ENCODE measurements at regions not wholly inside any gene's neighbourhood (a gene's known extent, or its start where the extent isn't known, plus 50 kb on each side); places are given as distances from the start of the nearest gene placed in this dataset.
"Not testable (repeated sequence)": the region's sequence is repeated elsewhere in the genome, so short reads cannot be mapped to it uniquely, and the experiment has no call there.

- Mint-ChIP-seq H3K27ac (no peak overlapping the region), H3K36me3 (no peaks in the 10 kb centered on the region), H3K27me3 (ENCODE audit: low read depth in 3 of 3) (no peaks in the 10 kb centered on the region), H3K4me1 (no peaks in the 10 kb centered on the region), H3K9me3 (peaks cover 3 to 20% (median 7%) of the 10 kb centered on the region in 7 donors), H3K4me3 (no peak overlapping the region)
- DNase-seq: no peak
- no peaks in the 10 kb centered on the region for H3K27me3 ChIP-seq (ENCODE audit: control insufficient read depth in 2 of 2, insufficient read depth in 2 of 2, low read length in 2 of 2)
- intact Hi-C loops (cut with micrococcal nuclease): no loop called here
- H3K4me3 ChIP-seq (replicated peaks in 1 of 3; ENCODE audit: low read depth in 2 of 3, low read length in 3 of 3): no peak overlapping the region
- peaks cover 16 to 18% of the 10 kb centered on the region in 2 donors for H3K9me3 ChIP-seq (replicated peaks in 1 of 2; ENCODE audit: control insufficient read depth in 1 of 2, insufficient read depth in 1 of 2, low read length in 2 of 2)
- H3K36me3 ChIP-seq (replicated peaks in 1 of 2; ENCODE audit: control insufficient read depth in 1 of 2, insufficient read depth in 2 of 2, low read length in 2 of 2): no peaks in the 10 kb centered on the region
- no peak overlapping the region for H3K9ac ChIP-seq (ENCODE audit: insufficient read depth, low read length, poor library complexity, severe bottlenecking)
- no peak overlapping the region for H2AFZ ChIP-seq (ENCODE audit: insufficient read depth, low read depth, low read length, poor library complexity, severe bottlenecking)
- no peaks in the 10 kb centered on the region for H4K20me1 ChIP-seq (ENCODE audit: insufficient read depth, low read length)
- H3K27ac ChIP-seq (ENCODE audit: low read depth in 1 of 2, low read length in 2 of 2): no peak overlapping the region
- no peaks in the 10 kb centered on the region for H3K4me1 ChIP-seq (ENCODE audit: control insufficient read depth in 1 of 2, insufficient read depth in 2 of 2, low read length in 2 of 2)
- WGBS (ENCODE audit: insufficient coverage): no CpG with 5 or more reads among the region's 1 CpG
- TF ChIP-seq CTCF (IDR thresholded peaks at IDR 0.05): no peak
- H3K79me2 ChIP-seq (ENCODE audit: insufficient read depth, low read length): no peaks in the 10 kb centered on the region
- no peak overlapping the region for H3K4me2 ChIP-seq (replicated peaks; ENCODE audit: extremely low read depth, low read length, poor library complexity, severe bottlenecking)
Measured at GRCh38 chr3:191987831-191988350, 526.9 kb downstream of the PYDC2 start.

- no CpG with 5 or more reads among the region's 4 CpGs for WGBS (ENCODE audit: insufficient coverage)
- H3K4me3 Mint-ChIP-seq; H3K4me1 ChIP-seq (ENCODE audit: control insufficient read depth in 1 of 2, insufficient read depth in 2 of 2, low read length in 2 of 2); DNase-seq; H3K36me3 Mint-ChIP-seq; H3K27ac ChIP-seq (ENCODE audit: low read depth in 1 of 2, low read length in 2 of 2); H3K4me2 ChIP-seq (replicated peaks; ENCODE audit: extremely low read depth, low read length, poor library complexity, severe bottlenecking); H3K79me2 ChIP-seq (ENCODE audit: insufficient read depth, low read length); H4K20me1 ChIP-seq (ENCODE audit: insufficient read depth, low read length); H3K9ac ChIP-seq (ENCODE audit: insufficient read depth, low read length, poor library complexity, severe bottlenecking); H3K27me3 ChIP-seq (ENCODE audit: control insufficient read depth in 2 of 2, insufficient read depth in 2 of 2, low read length in 2 of 2); H3K4me1 Mint-ChIP-seq; H3K27ac Mint-ChIP-seq; H3K4me3 ChIP-seq (replicated peaks in 1 of 3; ENCODE audit: low read depth in 2 of 3, low read length in 3 of 3); intact Hi-C loops (cut with micrococcal nuclease); H2AFZ ChIP-seq (ENCODE audit: insufficient read depth, low read depth, low read length, poor library complexity, severe bottlenecking); H3K36me3 ChIP-seq (replicated peaks in 1 of 2; ENCODE audit: control insufficient read depth in 1 of 2, insufficient read depth in 2 of 2, low read length in 2 of 2); H3K27me3 Mint-ChIP-seq (ENCODE audit: low read depth in 3 of 3): not testable (repeated sequence)
- peaks cover 21 to 24% of the 10 kb centered on the region in 2 donors for H3K9me3 ChIP-seq (replicated peaks in 1 of 2; ENCODE audit: control insufficient read depth in 1 of 2, insufficient read depth in 1 of 2, low read length in 2 of 2)
- peaks cover 12 to 29% (median 19%) of the 10 kb centered on the region in 7 donors for H3K9me3 Mint-ChIP-seq
Measured at GRCh38 chr3:191993952-191994351, 533.0 kb downstream of the PYDC2 start.

Measured in CD14-positive monocyte (primary cell).